Right cardiac atrium (tissue), 5 donors: ENCODE measurements at regions not wholly inside any gene's neighbourhood (a gene's known extent, or its start where the extent isn't known, plus 50 kb on each side); places are given as distances from the start of the nearest gene placed in this dataset.

Experiments used
- ATAC-seq, 2 donors: fragments of 200-7000 bp; cut with Tn5 transposase; one replicate each; pipeline versions ENCODE4 v1.8.0 to v1.9.1; 2020; ENCODE audit warnings: moderate library complexity in 2 of 2, mild to moderate bottlenecking in 1 of 2
- DNase-seq, 3 donors: peaks; one replicate each; pipeline ENCODE4 v3.0.0-alpha.2; 2020
- H3K27ac ChIP-seq: one replicate; pipeline ENCODE4 v1.5.1; 2013; ENCODE audit warnings: mild to moderate bottlenecking, low read length, control low read depth, moderate library complexity
- H3K27me3 ChIP-seq: one replicate; pipeline ENCODE4 v1.6.1; 2013; ENCODE audit not compliant: control insufficient read depth, insufficient read depth
- H3K4me1 ChIP-seq: one replicate; pipeline ENCODE4 v1.6.1; 2013; ENCODE audit warnings: low read length; ENCODE audit not compliant: control insufficient read depth, insufficient read depth
- H3K4me3 ChIP-seq: one replicate; pipeline ENCODE4 v1.5.1; 2013; ENCODE audit warnings: low read length, control low read depth
- H3K9me3 ChIP-seq: one replicate; pipeline ENCODE4 v1.6.1; 2013; ENCODE audit warnings: low read length; ENCODE audit not compliant: control insufficient read depth
- WGBS: extraction: QIAGEN DNeasy Blood & Tissue Kit; methylation state at CpG from one replicate; pipeline ENCODE4 v1.1.7; 2013; 5-methylcytosine and 5-hydroxymethylcytosine counted together
- intact Hi-C, 4 donors: fragments of 100-400 bp; cut with DNase I; formaldehyde crosslinking; loops; one replicate each; pipeline versions ENCODE4 v1.11.0 to v1.14.0; 2022 to 2023
- donor health status: healthy with polysubstance abuse.
- donor health status: DM: no; HTN: yes; CAD: no.
- donor health status: DM: no; HTN: no; CAD: no.
- donor health status: DM: no; HTN: yes; CAD: no; lungs with severe emphysema.
- donor health status: DM: yes; HTN: yes; CAD: no.

GRCh38 chr7:18416988-18417387 is 78.6 kb upstream of the HDAC9 start:
- DNase-seq = no peak
- no peak overlapping the region for H3K27ac ChIP-seq
- H3K9me3 ChIP-seq = no peaks in the 10 kb centered on the region
- no peaks in the 10 kb centered on the region for H3K27me3 ChIP-seq
- ATAC-seq = no peak
- 76% methylated on average over 3 of the region's 3 CpGs for WGBS
- intact Hi-C loops = no loop called here
- H3K4me3 ChIP-seq = no peak overlapping the region
- H3K4me1 ChIP-seq = peaks cover 2% of the 10 kb centered on the region

- 59% methylated on average over 3 of the region's 3 CpGs for WGBS
- H3K27ac ChIP-seq = no peak overlapping the region
- DNase-seq (no peak), ATAC-seq (no peak)
- H3K4me1 ChIP-seq = peaks cover 2% of the 10 kb centered on the region
- H3K4me3 ChIP-seq = no peak overlapping the region
- no peaks in the 10 kb centered on the region for H3K9me3 ChIP-seq
- no peaks in the 10 kb centered on the region for H3K27me3 ChIP-seq
- intact Hi-C loops = no loop called here
Measured at GRCh38 chr7:18419456-18419855, 76.1 kb upstream of the HDAC9 start.

GRCh38 chr7:18420108-18420507 is 75.4 kb upstream of the HDAC9 start:
- Histone ChIP-seq H3K4me3 (no peak overlapping the region), H3K4me1 (peaks cover 2% of the 10 kb centered on the region), H3K27me3 (no peaks in the 10 kb centered on the region), H3K9me3 (no peaks in the 10 kb centered on the region), H3K27ac (no peak overlapping the region)
- WGBS = 89% methylated on average over 2 of the region's 2 CpGs
- ATAC-seq (no peak), DNase-seq (no peak)
- intact Hi-C loops = no loop called here

- 92% methylated on average over 1 of the region's 1 CpG for WGBS
- ATAC-seq = no peak
- no peak for DNase-seq
- intact Hi-C loops = no loop called here
- no peaks in the 10 kb centered on the region for H3K9me3 ChIP-seq
- no peaks in the 10 kb centered on the region for H3K27me3 ChIP-seq
- H3K4me1 ChIP-seq = peaks cover 2% of the 10 kb centered on the region
- H3K4me3 ChIP-seq = no peak overlapping the region
- H3K27ac ChIP-seq = no peak overlapping the region
Measured at GRCh38 chr7:18420748-18421147, 74.8 kb upstream of the HDAC9 start.

- ATAC-seq (no peak), DNase-seq (no peak)
- H3K27ac ChIP-seq = no peak overlapping the region
Measured at GRCh38 chr7:18421297-18422002, 74.1 kb upstream of the HDAC9 start.

GRCh38 chr7:18425227-18425626 is 70.3 kb upstream of the HDAC9 start:
- Histone ChIP-seq H3K4me3 (no peak overlapping the region), H3K27ac (no peak overlapping the region), H3K4me1 (peaks cover 2% of the 10 kb centered on the region), H3K27me3 (no peaks in the 10 kb centered on the region), H3K9me3 (no peaks in the 10 kb centered on the region)
- no peak for ATAC-seq
- no peak for DNase-seq
- intact Hi-C loops = no loop called here
- WGBS = 94% methylated on average over 4 of the region's 4 CpGs

More at GRCh38 chr7:18421297-18422002, 74.1 kb upstream of the HDAC9 start:
- Histone ChIP-seq H3K27me3 (no peaks in the 10 kb centered on the region), H3K9me3 (no peaks in the 10 kb centered on the region), H3K4me3 (no peak overlapping the region), H3K4me1 (peaks cover 2% of the 10 kb centered on the region)
- intact Hi-C loops = no loop called here
- WGBS = 50% methylated on average over 4 of the region's 4 CpGs

- no peak for DNase-seq
- Histone ChIP-seq H3K27ac (no peak overlapping the region), H3K27me3 (no peaks in the 10 kb centered on the region), H3K9me3 (no peaks in the 10 kb centered on the region), H3K4me3 (no peak overlapping the region), H3K4me1 (peaks cover 2% of the 10 kb centered on the region)
- intact Hi-C loops = no loop called here
- 82% methylated on average over 5 of the region's 5 CpGs for WGBS
- ATAC-seq = no peak
Measured at GRCh38 chr7:18425838-18426445, 69.6 kb upstream of the HDAC9 start.

GRCh38 chr7:18426564-18427226 is 68.9 kb upstream of the HDAC9 start:
- H3K27ac ChIP-seq = no peak overlapping the region
- peaks cover 2% of the 10 kb centered on the region for H3K4me1 ChIP-seq
- H3K9me3 ChIP-seq = no peaks in the 10 kb centered on the region
- no peak overlapping the region for H3K4me3 ChIP-seq
- no peak for DNase-seq
- intact Hi-C loops = no loop called here
- no peak for ATAC-seq
- WGBS = 74% methylated on average over 1 of the region's 1 CpG
- no peaks in the 10 kb centered on the region for H3K27me3 ChIP-seq

- WGBS = 83% methylated on average over 3 of the region's 3 CpGs
- Histone ChIP-seq H3K9me3 (no peaks in the 10 kb centered on the region), H3K4me3 (no peak overlapping the region), H3K27me3 (no peaks in the 10 kb centered on the region), H3K27ac (no peak overlapping the region), H3K4me1 (no peaks in the 10 kb centered on the region)
- ATAC-seq = no peak
- intact Hi-C loops = no loop called here
- DNase-seq = no peak
Measured at GRCh38 chr7:18429547-18429946, 66.0 kb upstream of the HDAC9 start.

GRCh38 chr7:18430810-18431209 is 64.7 kb upstream of the HDAC9 start:
- ATAC-seq (no peak), DNase-seq (no peak)
- intact Hi-C loops = no loop called here
- Histone ChIP-seq H3K4me3 (no peak overlapping the region), H3K27ac (no peak overlapping the region), H3K9me3 (no peaks in the 10 kb centered on the region), H3K27me3 (no peaks in the 10 kb centered on the region), H3K4me1 (no peaks in the 10 kb centered on the region)
- 98% methylated on average over 2 of the region's 2 CpGs for WGBS

- H3K4me1 ChIP-seq = no peaks in the 10 kb centered on the region
- DNase-seq (no peak), ATAC-seq (no peak)
- H3K27ac ChIP-seq = no peak overlapping the region
- H3K9me3 ChIP-seq = no peaks in the 10 kb centered on the region
- 94% methylated on average over 6 of the region's 6 CpGs for whole genome bisulfite sequencing
- intact Hi-C loops = no loop called here
- H3K27me3 ChIP-seq = no peaks in the 10 kb centered on the region
- H3K4me3 ChIP-seq = no peak overlapping the region
Measured at GRCh38 chr7:18434171-18434570, 61.4 kb upstream of the HDAC9 start.
